Nephron (organoid): ENCODE measurements at regions not wholly inside any gene's neighbourhood (a gene's known extent, or its start where the extent isn't known, plus 50 kb on each side); places are given as distances from the start of the nearest gene placed in this dataset.

Source experiments
- H3K27ac Mint-ChIP-seq, 3 experiments: 2 replicates each; pipeline ENCODE4 v1.8.0; 2020; ENCODE audit warnings: mixed read lengths in 3 of 3, mild to moderate bottlenecking in 2 of 3, moderate library complexity in 1 of 3
- H3K27me3 Mint-ChIP-seq: 2 replicates; pipeline ENCODE4 v1.8.0; 2021; ENCODE audit warnings: low read depth, mild to moderate bottlenecking, moderate library complexity, mixed read lengths
- H3K36me3 Mint-ChIP-seq: 2 replicates; pipeline ENCODE4 v1.8.0; 2020; ENCODE audit warnings: low read depth, mixed read lengths
- H3K4me1 Mint-ChIP-seq: 2 replicates; pipeline ENCODE4 v1.8.0; 2020; ENCODE audit warnings: mixed read lengths
- H3K4me3 Mint-ChIP-seq, 3 experiments: 2 replicates each; pipeline ENCODE4 v1.8.0; 2020; ENCODE audit warnings: mild to moderate bottlenecking in 3 of 3, mixed read lengths in 3 of 3, moderate library complexity in 2 of 3
- H3K9me3 Mint-ChIP-seq: 2 replicates; pipeline ENCODE4 v1.8.0; 2020; ENCODE audit warnings: mixed read lengths
- CTCF ChIP-seq, 3 experiments: fragments of 200-600 bp; sonication (generic); IDR thresholded peaks; one replicate each; pipeline ENCODE4 v1.5.0; 2021; ENCODE audit warnings: antibody characterized with exemption in 3 of 3; ENCODE audit not compliant: unreplicated experiment in 3 of 3

GRCh38 chr11:32023370-32024305 is 67.2 kb upstream of the RCN1 start:
- TF ChIP-seq CTCF (IDR thresholded peaks at IDR 0.05; ENCODE audit: unreplicated experiment in 3 of 3) = no peak
- Mint-ChIP-seq H3K27ac (no peak overlapping the region), H3K9me3 (no peaks in the 10 kb centered on the region), H3K4me1 (no peaks in the 10 kb centered on the region), H3K4me3 (no peak overlapping the region), H3K27me3 (peaks cover 13% of the 10 kb centered on the region), H3K36me3 (no peaks in the 10 kb centered on the region)

GRCh38 chr11:32018672-32019071 is 72.2 kb upstream of the RCN1 start:
- no peaks in the 10 kb centered on the region for H3K9me3 Mint-ChIP-seq
- no peaks in the 10 kb centered on the region for H3K4me1 Mint-ChIP-seq
- H3K4me3 Mint-ChIP-seq = no peak overlapping the region
- no peaks in the 10 kb centered on the region for H3K36me3 Mint-ChIP-seq
- H3K27me3 Mint-ChIP-seq = peaks cover 28% of the 10 kb centered on the region
- no peak for TF ChIP-seq CTCF (IDR thresholded peaks at IDR 0.05; ENCODE audit: unreplicated experiment in 3 of 3)
- no peak overlapping the region for H3K27ac Mint-ChIP-seq

- Mint-ChIP-seq H3K4me1 (no peaks in the 10 kb centered on the region), H3K36me3 (no peaks in the 10 kb centered on the region), H3K27ac (no peak overlapping the region), H3K9me3 (no peaks in the 10 kb centered on the region), H3K27me3 (peaks cover 35% of the 10 kb centered on the region), H3K4me3 (no peak overlapping the region)
- TF ChIP-seq CTCF (IDR thresholded peaks at IDR 0.05; ENCODE audit: unreplicated experiment in 3 of 3) = no peak
These were observed 74.8 kb upstream of the RCN1 start for GRCh38 chr11:32016111-32016510.

GRCh38 chr11:32015427-32015826 is 75.4 kb upstream of the RCN1 start:
- Mint-ChIP-seq H3K4me3 (no peak overlapping the region), H3K27me3 (peaks cover 42% of the 10 kb centered on the region), H3K4me1 (no peaks in the 10 kb centered on the region), H3K27ac (no peak overlapping the region), H3K36me3 (no peaks in the 10 kb centered on the region), H3K9me3 (no peaks in the 10 kb centered on the region)
- no peak for TF ChIP-seq CTCF (IDR thresholded peaks at IDR 0.05; ENCODE audit: unreplicated experiment in 3 of 3)

- Mint-ChIP-seq H3K9me3 (no peaks in the 10 kb centered on the region), H3K36me3 (no peaks in the 10 kb centered on the region), H3K4me3 (no peak overlapping the region), H3K27me3 (peaks cover 58% of the 10 kb centered on the region), H3K27ac (no peak overlapping the region), H3K4me1 (no peaks in the 10 kb centered on the region)
- TF ChIP-seq CTCF (IDR thresholded peaks at IDR 0.05; ENCODE audit: unreplicated experiment in 3 of 3) = no peak
These were observed 77.3 kb upstream of the RCN1 start for GRCh38 chr11:32013603-32014002.

GRCh38 chr11:32012049-32012448 is 78.8 kb upstream of the RCN1 start:
- no peaks in the 10 kb centered on the region for H3K9me3 Mint-ChIP-seq
- no peak for TF ChIP-seq CTCF (IDR thresholded peaks at IDR 0.05; ENCODE audit: unreplicated experiment in 3 of 3)
- no peaks in the 10 kb centered on the region for H3K36me3 Mint-ChIP-seq
- H3K27me3 Mint-ChIP-seq = peaks cover 68% of the 10 kb centered on the region
- no peak overlapping the region for H3K4me3 Mint-ChIP-seq
- H3K4me1 Mint-ChIP-seq = no peaks in the 10 kb centered on the region
- no peak overlapping the region for H3K27ac Mint-ChIP-seq
